Esophagus squamous epithelium (tissue), 4 donors: ENCODE measurements at regions not wholly inside any gene's neighbourhood (a gene's known extent, or its start where the extent isn't known, plus 50 kb on each side); places are given as distances from the start of the nearest gene placed in this dataset.

Experiments used
- CTCF ChIP-seq, 6 experiments: fragments of 450-650 bp in 4 of 6; fragments of 200-600 bp in 2 of 6; sonication (generic) in 2 of 6; IDR thresholded peaks; one replicate each; pipeline ENCODE4 v1.5.1; 2016 to 2019; ENCODE audit warnings: antibody characterized with exemption in 6 of 6, mild to moderate bottlenecking in 4 of 6, moderate library complexity in 4 of 6
- POLR2A ChIP-seq, 4 donors: fragments of 450-650 bp; IDR thresholded peaks; one replicate each; pipeline ENCODE4 v1.6.1; 2017; ENCODE audit warnings: antibody characterized with exemption in 4 of 4, mild to moderate bottlenecking in 4 of 4, moderate library complexity in 3 of 4

DNA sequence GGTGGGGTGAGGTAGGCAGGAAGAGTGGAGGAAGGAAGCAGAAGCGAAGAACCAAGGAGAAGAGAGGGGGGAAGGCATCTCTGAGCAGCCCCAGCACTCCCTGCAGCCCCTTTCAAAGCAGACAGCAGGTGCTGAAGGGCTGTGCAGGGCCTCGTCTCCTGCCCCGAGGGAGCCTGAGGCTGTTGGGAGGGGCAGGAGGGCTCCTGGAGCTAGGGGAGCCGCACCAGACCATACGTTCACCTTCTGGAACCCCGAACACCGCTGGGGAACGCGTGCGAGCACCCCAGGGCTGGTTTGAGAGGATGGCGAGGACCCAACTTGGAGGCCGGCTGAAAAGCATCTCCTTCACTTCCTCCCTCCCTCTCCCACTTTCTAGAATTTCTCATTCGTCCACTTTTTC, 259.8 kb downstream of the FAM43A start:
- TF ChIP-seq POLR2A (IDR thresholded peaks at IDR 0.05) (no peak), CTCF (IDR thresholded peaks at IDR 0.05) (no peak)
